ENCODE measurements at regions not wholly inside any gene's neighbourhood (a gene's known extent, or its start where the extent isn't known, plus 50 kb on each side); places are given as distances from the start of the nearest gene placed in this dataset.

GRCh38 chr19:28846094-28846812 is 366.7 kb downstream of the UQCRFS1 start:
- DNase-seq (ENCODE audit: low read depth), result no peak

- DNase-seq (ENCODE audit: low read depth), result no peak
Measured at GRCh38 chr19:28843761-28844492, 369.0 kb downstream of the UQCRFS1 start.

- DNase-seq (ENCODE audit: low read depth), result no peak
Measured at GRCh38 chr19:28841531-28841930, 371.4 kb downstream of the UQCRFS1 start.

GRCh38 chr19:28840891-28841290 is 372.1 kb downstream of the UQCRFS1 start:
- DNase-seq (ENCODE audit: low read depth), result no peak

- no peak for DNase-seq (ENCODE audit: low read depth)
Measured at GRCh38 chr19:28839455-28839854, 373.5 kb downstream of the UQCRFS1 start.

GRCh38 chr19:28838909-28839308 is 374.0 kb downstream of the UQCRFS1 start:
- no peak for DNase-seq (ENCODE audit: low read depth)

GRCh38 chr19:28836421-28836820 is 376.5 kb downstream of the UQCRFS1 start:
- DNase-seq (ENCODE audit: low read depth), result no peak

- no peak for DNase-seq (ENCODE audit: low read depth)
Measured at GRCh38 chr19:28834996-28835395, 378.0 kb downstream of the UQCRFS1 start.

- no peak for DNase-seq (ENCODE audit: low read depth)
Measured at GRCh38 chr19:28831462-28831861, 381.5 kb downstream of the UQCRFS1 start.

GRCh38 chr19:28829762-28830161 is 383.2 kb downstream of the UQCRFS1 start:
- no peak for DNase-seq (ENCODE audit: low read depth)

- no peak for DNase-seq (ENCODE audit: low read depth)
Measured at GRCh38 chr19:28829359-28829758, 383.6 kb downstream of the UQCRFS1 start.

- DNase-seq (ENCODE audit: low read depth), result no peak
Measured at GRCh38 chr19:28828276-28828870, 384.6 kb downstream of the UQCRFS1 start.

- no peak for DNase-seq (ENCODE audit: low read depth)
Measured at GRCh38 chr19:28827382-28827781, 385.6 kb downstream of the UQCRFS1 start.

GRCh38 chr19:28823338-28823961 is 389.5 kb downstream of the UQCRFS1 start:
- peak; percentile 23 for DNase-seq (ENCODE audit: low read depth)

- DNase-seq (ENCODE audit: low read depth), result no peak
Measured at GRCh38 chr19:28820289-28820688, 392.7 kb downstream of the UQCRFS1 start.

GRCh38 chr19:28815257-28815656 is 397.7 kb downstream of the UQCRFS1 start:
- no peak for DNase-seq (ENCODE audit: low read depth)

GRCh38 chr19:28794301-28794700 is 418.6 kb downstream of the UQCRFS1 start:
- no peak for DNase-seq (ENCODE audit: low read depth)

- peak; percentile 28 for DNase-seq (ENCODE audit: low read depth)
Measured at GRCh38 chr19:28793391-28794168, 419.4 kb downstream of the UQCRFS1 start.

- no peak for DNase-seq (ENCODE audit: low read depth)
Measured at GRCh38 chr19:28785971-28786370, 427.0 kb downstream of the UQCRFS1 start.

- DNase-seq (ENCODE audit: low read depth), result no peak
Measured at GRCh38 chr19:28764066-28764465, 448.9 kb downstream of the UQCRFS1 start.

- DNase-seq (ENCODE audit: low read depth), result peak; percentile 37
Measured at GRCh38 chr19:28746478-28746877, 466.5 kb downstream of the UQCRFS1 start.

- no peak for DNase-seq (ENCODE audit: low read depth)
Measured at GRCh38 chr19:28744943-28745342, 468.0 kb downstream of the UQCRFS1 start.
